AG10803 (cell line): ENCODE measurements at regions not wholly inside any gene's neighbourhood (a gene's known extent, or its start where the extent isn't known, plus 50 kb on each side); places are given as distances from the start of the nearest gene placed in this dataset.

Experiments used
- DNase-seq: peaks from one replicate; pipeline ENCODE4 v3.0.0; 2010; ENCODE audit warnings: low read depth
- H3K4me3 ChIP-seq: 2 replicates; pipeline ENCODE4 v1.5.1; 2011; ENCODE audit warnings: mild to moderate bottlenecking, low read length, control low read depth
- TF ChIP-seq, protein P1 (sequence below): conservative IDR thresholded peaks from 2 replicates; pipeline ENCODE4 v1.5.1; 2011; ENCODE audit warnings: mild to moderate bottlenecking, low read length, control low read depth, inconsistent platforms

DNA sequence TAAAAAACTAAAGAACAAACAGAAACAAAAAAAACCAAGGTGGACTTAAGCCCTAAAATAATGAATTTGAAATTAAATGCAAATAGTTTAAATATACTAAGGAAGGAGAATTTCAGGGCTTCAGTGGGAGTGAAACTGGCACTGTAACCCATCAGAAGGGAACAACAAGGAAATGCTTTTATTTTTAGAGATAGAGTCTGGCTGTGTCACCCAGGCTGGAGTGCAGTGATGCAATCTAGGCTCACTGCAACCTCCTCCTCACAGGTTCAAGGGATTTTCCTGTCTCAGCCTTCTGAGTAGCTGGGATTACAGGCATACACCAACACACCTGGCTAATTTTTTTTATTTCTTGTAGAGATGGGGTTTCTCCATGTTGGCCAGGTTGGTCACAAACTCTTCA, 625.2 kb upstream of the CDH8 start:
- no peak overlapping the region for H3K4me3 ChIP-seq
- TF ChIP-seq, protein P1, sequence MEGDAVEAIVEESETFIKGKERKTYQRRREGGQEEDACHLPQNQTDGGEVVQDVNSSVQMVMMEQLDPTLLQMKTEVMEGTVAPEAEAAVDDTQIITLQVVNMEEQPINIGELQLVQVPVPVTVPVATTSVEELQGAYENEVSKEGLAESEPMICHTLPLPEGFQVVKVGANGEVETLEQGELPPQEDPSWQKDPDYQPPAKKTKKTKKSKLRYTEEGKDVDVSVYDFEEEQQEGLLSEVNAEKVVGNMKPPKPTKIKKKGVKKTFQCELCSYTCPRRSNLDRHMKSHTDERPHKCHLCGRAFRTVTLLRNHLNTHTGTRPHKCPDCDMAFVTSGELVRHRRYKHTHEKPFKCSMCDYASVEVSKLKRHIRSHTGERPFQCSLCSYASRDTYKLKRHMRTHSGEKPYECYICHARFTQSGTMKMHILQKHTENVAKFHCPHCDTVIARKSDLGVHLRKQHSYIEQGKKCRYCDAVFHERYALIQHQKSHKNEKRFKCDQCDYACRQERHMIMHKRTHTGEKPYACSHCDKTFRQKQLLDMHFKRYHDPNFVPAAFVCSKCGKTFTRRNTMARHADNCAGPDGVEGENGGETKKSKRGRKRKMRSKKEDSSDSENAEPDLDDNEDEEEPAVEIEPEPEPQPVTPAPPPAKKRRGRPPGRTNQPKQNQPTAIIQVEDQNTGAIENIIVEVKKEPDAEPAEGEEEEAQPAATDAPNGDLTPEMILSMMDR, result no peak
- DNase-seq, result no peak

DNA sequence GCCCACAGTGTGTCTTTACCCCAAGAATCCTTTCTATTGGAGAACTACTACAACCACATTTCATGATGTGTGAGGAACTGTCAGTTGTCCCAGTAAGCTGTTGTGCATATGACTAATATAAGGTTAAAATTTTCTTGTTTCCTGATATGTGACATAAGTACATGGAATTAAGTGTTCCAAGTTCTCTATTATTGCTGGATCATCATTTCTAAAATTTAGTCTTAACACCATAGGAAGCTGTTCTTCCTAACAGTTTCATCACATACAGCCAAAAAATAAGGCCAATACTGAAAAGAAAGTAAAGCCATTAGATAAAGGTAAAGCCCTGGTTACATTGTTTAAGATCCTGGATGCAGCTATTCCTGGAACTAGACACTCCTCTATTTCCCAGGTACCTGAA, 620.9 kb upstream of the CDH8 start:
- TF ChIP-seq, protein P1, result no peak
- no peak overlapping the region for H3K4me3 ChIP-seq
- no peak for DNase-seq

DNA sequence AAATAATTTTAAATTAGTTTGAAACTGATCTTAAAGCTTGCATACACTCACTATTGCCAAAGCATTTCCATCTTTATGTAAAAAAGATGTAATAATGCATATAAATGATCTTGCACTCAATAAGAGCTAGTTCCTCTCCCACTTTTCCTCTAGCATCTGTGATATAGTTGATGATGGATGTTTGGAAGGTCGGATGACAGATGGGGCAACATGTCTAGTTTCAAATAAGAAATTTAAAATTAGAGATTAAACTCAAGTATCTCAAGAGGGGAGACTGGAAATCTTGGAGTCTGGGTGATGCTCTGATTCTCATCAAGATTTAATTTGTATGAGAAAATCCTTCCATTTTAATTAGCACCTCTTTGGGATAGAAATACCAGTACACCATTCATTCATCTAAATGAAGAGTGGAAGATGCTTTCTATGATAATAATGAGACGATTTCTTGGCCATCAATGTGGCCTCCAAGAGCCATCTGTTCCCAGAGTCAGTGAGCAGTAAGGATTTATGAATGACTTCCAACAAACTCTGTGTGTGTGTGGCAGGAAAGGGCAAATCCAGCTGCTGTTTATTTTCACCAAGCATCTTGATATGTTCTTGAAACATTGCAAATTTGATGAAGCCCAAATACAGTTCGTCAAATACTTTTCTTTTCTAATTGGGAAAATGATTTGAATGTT, 616.3 kb upstream of the CDH8 start:
- TF ChIP-seq, protein P1, result no peak
- H3K4me3 ChIP-seq, result no peak overlapping the region
- no peak for DNase-seq

DNA sequence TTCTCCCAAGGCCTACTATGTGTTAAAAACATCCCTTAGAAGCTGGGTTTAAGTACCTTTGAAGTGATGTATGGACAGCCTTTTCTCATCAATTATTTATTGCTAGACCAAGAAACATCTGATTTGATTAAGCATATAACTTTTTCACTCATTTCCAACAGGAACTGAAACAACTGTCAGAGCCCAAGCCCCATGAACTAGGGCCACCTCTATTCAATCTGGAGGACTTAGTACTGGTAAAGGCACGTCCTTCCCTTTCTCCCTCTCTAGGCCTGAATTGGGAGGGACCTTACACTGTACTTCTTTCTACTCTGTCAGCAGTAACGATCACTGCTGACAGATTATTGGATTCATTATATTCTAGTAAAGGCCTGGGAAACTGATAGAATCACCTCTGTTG, 612.0 kb upstream of the CDH8 start:
- H3K4me3 ChIP-seq, result no peak overlapping the region
- TF ChIP-seq, protein P1, result no peak
- DNase-seq, result no peak

DNA sequence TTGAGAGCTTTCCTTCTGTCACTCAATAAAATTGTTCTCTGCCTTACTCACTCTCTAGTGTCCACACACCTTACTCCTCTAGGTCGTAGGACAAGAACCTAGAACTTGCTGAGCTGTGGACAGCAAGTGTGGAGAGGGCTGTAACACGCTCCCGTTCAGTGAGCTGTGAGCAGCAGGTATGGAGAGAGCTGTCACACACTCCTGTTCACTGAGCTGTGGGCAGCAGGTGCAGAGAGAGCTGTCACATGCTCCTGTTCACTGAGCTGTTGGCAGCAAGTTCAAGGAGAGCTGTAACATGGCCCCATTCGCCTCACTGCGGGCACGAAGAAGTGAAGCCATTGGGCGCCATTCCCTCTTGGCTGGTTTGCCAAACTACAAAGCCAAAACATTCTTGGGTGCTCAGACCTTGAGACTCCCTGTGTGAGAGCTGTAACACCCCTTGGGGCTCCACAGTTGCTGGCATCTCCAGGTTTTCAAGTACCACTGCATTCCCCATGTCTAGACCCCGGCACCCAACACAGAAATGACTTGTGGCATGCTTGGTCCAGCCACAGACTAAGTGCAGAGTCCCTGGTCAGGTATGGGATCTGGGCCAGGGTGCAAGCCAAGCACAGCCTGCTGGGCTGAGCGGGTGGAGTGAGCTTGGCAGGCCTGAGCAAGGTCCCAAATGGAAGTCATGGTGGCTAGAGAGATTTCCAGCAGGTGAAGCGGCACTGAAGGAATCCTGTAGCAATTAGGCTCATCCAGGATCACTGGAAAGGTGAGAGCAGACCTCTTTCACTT, 608.0 kb upstream of the CDH8 start:
- TF ChIP-seq, protein P1, result no peak
- H3K4me3 ChIP-seq, result no peak overlapping the region
- no peak for DNase-seq

DNA sequence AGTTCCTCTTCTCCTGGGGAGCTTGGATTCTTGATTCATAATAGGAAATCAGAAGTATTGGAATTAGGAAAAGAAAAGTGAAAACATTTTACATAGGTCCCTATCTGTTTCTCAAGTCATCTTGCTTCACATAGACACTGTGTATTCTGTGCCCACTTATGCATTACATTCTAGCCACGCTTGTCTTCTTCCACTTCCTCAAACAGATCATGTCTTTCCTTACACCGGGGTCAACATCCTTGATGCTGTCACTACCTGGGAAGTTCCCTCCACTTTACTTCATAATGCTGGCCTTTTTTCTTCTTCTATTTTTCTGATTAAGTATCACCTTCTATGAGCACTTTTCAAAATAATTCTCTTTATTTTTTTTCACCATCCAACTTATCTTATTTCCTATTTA, 606.4 kb upstream of the CDH8 start:
- H3K4me3 ChIP-seq, result no peak overlapping the region
- TF ChIP-seq, protein P1, result no peak
- DNase-seq, result no peak

GRCh38 chr16:62639890-62640289, 603.7 kb upstream of the CDH8 start:
- DNase-seq, result no peak
- TF ChIP-seq, protein P1, result no peak
- H3K4me3 ChIP-seq, result no peak overlapping the region
